Ectodermal cell (in vitro differentiated cells): ENCODE measurements at regions not wholly inside any gene's neighbourhood (a gene's known extent, or its start where the extent isn't known, plus 50 kb on each side); places are given as distances from the start of the nearest gene placed in this dataset.
"Not testable (repeated sequence)": the region's sequence is repeated elsewhere in the genome, so short reads cannot be mapped to it uniquely, and the experiment has no call there.

Experiments used
- H3K27ac ChIP-seq: 2 replicates; pipeline ENCODE4 v1.7.0; 2013; ENCODE audit warnings: mild to moderate bottlenecking, low read depth, low read length; ENCODE audit not compliant: insufficient read depth, poor library complexity, severe bottlenecking
- H3K27me3 ChIP-seq: 2 replicates; pipeline ENCODE4 v1.7.0; 2013; ENCODE audit warnings: mild to moderate bottlenecking, low read length; ENCODE audit not compliant: insufficient read depth, control insufficient read depth, poor library complexity, severe bottlenecking
- H3K36me3 ChIP-seq: one replicate; pipeline ENCODE4 v1.7.0; 2013; ENCODE audit warnings: low read length; ENCODE audit not compliant: control insufficient read depth, insufficient read depth
- H3K4me1 ChIP-seq: one replicate; pipeline ENCODE4 v1.7.0; 2013; ENCODE audit warnings: low read length; ENCODE audit not compliant: control insufficient read depth, insufficient read depth
- H3K4me3 ChIP-seq: 2 replicates; pipeline ENCODE4 v1.7.0; 2013; ENCODE audit warnings: low read depth, low read length, control low read depth; ENCODE audit not compliant: insufficient read depth
- H3K9me3 ChIP-seq: 2 replicates; pipeline ENCODE4 v1.7.0; 2013; ENCODE audit warnings: mild to moderate bottlenecking, low read length, moderate library complexity; ENCODE audit not compliant: control insufficient read depth
- WGBS, 2 experiments: methylation state at CpG; one replicate each; pipeline ENCODE4 v1.1.7; 2013; ENCODE audit warnings: missing lambda C conversion rate in 2 of 2; 5-methylcytosine and 5-hydroxymethylcytosine counted together

GRCh38 chr15:66865622-66866611 lies 163.9 kb downstream of the SMAD6 start:
- Histone ChIP-seq H3K4me3 (no peak overlapping the region), H3K27ac (no peak overlapping the region), H3K27me3 (no peaks in the 10 kb centered on the region), H3K36me3 (no peaks in the 10 kb centered on the region), H3K9me3 (no peaks in the 10 kb centered on the region), H3K4me1 (no peaks in the 10 kb centered on the region)
- WGBS, 2 experiments = 90 to 92% methylated on average over 15 of the region's 15 CpGs

- 91 to 93% methylated on average over 6 of the region's 6 CpGs for WGBS, 2 experiments
- no peaks in the 10 kb centered on the region for H3K9me3 ChIP-seq
- no peaks in the 10 kb centered on the region for H3K36me3 ChIP-seq
Measured at GRCh38 chr15:66866656-66867055, 164.6 kb downstream of the SMAD6 start.

GRCh38 chr15:66868918-66869317 lies 166.9 kb downstream of the SMAD6 start:
- WGBS, 2 experiments = 86 to 89% methylated on average over 1 of the region's 1 CpG
- Histone ChIP-seq H3K4me1 (no peaks in the 10 kb centered on the region), H3K9me3 (no peaks in the 10 kb centered on the region), H3K27me3 (no peaks in the 10 kb centered on the region), H3K4me3 (no peak overlapping the region), H3K36me3 (no peaks in the 10 kb centered on the region), H3K27ac (no peak overlapping the region)

More at GRCh38 chr15:66866656-66867055, 164.6 kb downstream of the SMAD6 start:
- Histone ChIP-seq H3K27me3 (no peaks in the 10 kb centered on the region), H3K27ac (no peak overlapping the region), H3K4me1 (no peaks in the 10 kb centered on the region), H3K4me3 (no peak overlapping the region)

- H3K4me3 ChIP-seq = no peak overlapping the region
- no peaks in the 10 kb centered on the region for H3K9me3 ChIP-seq
- no peaks in the 10 kb centered on the region for H3K36me3 ChIP-seq
- peaks cover under 1% of the 10 kb centered on the region for H3K4me1 ChIP-seq
- H3K27ac ChIP-seq = no peak overlapping the region
- H3K27me3 ChIP-seq = no peaks in the 10 kb centered on the region
Measured at GRCh38 chr15:66870880-66871388, 168.9 kb downstream of the SMAD6 start.

- Histone ChIP-seq H3K36me3 (no peaks in the 10 kb centered on the region), H3K9me3 (no peaks in the 10 kb centered on the region), H3K27me3 (no peaks in the 10 kb centered on the region), H3K4me1 (peaks cover 9% of the 10 kb centered on the region), H3K4me3 (no peak overlapping the region), H3K27ac (no peak overlapping the region)
Measured at GRCh38 chr15:66872405-66872804, 170.4 kb downstream of the SMAD6 start.

- not testable (repeated sequence) for H3K4me3 ChIP-seq, H3K27ac ChIP-seq, H3K27me3 ChIP-seq, H3K36me3 ChIP-seq, H3K9me3 ChIP-seq, H3K4me1 ChIP-seq
- 90 to 93% methylated on average over 3 of the region's 3 CpGs for WGBS, 2 experiments
Measured at GRCh38 chr15:66873331-66873730, 171.3 kb downstream of the SMAD6 start.

GRCh38 chr15:66873856-66874255 lies 171.8 kb downstream of the SMAD6 start:
- H3K36me3 ChIP-seq = no peaks in the 10 kb centered on the region
- H3K4me1 ChIP-seq = peaks cover 9% of the 10 kb centered on the region
- 86 to 88% methylated on average over 4 to 5 of the region's 6 CpGs for WGBS, 2 experiments
- H3K27ac ChIP-seq = no peak overlapping the region
- no peaks in the 10 kb centered on the region for H3K9me3 ChIP-seq
- no peaks in the 10 kb centered on the region for H3K27me3 ChIP-seq
- no peak overlapping the region for H3K4me3 ChIP-seq

GRCh38 chr15:66875588-66876420 lies 173.8 kb downstream of the SMAD6 start:
- 92 to 94% methylated on average over 17 of the region's 17 CpGs for WGBS, 2 experiments
- no peaks in the 10 kb centered on the region for H3K27me3 ChIP-seq
- H3K9me3 ChIP-seq = no peaks in the 10 kb centered on the region
- H3K4me1 ChIP-seq = peaks cover 9% of the 10 kb centered on the region
- no peak overlapping the region for H3K27ac ChIP-seq
- no peak overlapping the region for H3K4me3 ChIP-seq
- H3K36me3 ChIP-seq = no peaks in the 10 kb centered on the region

GRCh38 chr15:66876421-66876730 lies 174.3 kb downstream of the SMAD6 start:
- WGBS, 2 experiments = 68 to 70% methylated on average over 5 of the region's 5 CpGs
- Histone ChIP-seq H3K4me3 (no peak overlapping the region), H3K27me3 (no peaks in the 10 kb centered on the region), H3K9me3 (no peaks in the 10 kb centered on the region), H3K36me3 (no peaks in the 10 kb centered on the region), H3K27ac (no peak overlapping the region), H3K4me1 (peaks cover 9% of the 10 kb centered on the region)
